ENCODE measurements at regions not wholly inside any gene's neighbourhood (a gene's known extent, or its start where the extent isn't known, plus 50 kb on each side); places are given as distances from the start of the nearest gene placed in this dataset.

DNA sequence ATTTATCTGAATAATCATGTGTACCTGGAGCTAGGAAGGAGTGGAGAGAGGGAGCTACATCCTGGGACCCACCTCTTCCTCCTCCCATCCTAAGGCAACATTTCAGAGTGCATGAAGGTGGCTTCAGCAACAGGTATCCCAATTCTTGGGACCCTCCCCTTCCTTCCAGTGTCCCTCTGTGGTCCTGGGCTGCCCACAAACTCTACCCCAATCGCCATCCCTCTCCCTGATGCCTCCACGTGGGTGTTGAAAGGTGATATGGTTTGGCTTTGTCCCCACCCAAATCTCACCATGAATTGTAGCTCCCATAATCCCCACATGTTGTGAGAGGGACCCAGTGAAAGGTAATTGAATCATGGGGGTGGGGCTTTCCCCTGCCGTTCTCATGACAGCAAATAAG, 121.4 kb downstream of the MED10 start:
- TF ChIP-seq, protein P1, sequence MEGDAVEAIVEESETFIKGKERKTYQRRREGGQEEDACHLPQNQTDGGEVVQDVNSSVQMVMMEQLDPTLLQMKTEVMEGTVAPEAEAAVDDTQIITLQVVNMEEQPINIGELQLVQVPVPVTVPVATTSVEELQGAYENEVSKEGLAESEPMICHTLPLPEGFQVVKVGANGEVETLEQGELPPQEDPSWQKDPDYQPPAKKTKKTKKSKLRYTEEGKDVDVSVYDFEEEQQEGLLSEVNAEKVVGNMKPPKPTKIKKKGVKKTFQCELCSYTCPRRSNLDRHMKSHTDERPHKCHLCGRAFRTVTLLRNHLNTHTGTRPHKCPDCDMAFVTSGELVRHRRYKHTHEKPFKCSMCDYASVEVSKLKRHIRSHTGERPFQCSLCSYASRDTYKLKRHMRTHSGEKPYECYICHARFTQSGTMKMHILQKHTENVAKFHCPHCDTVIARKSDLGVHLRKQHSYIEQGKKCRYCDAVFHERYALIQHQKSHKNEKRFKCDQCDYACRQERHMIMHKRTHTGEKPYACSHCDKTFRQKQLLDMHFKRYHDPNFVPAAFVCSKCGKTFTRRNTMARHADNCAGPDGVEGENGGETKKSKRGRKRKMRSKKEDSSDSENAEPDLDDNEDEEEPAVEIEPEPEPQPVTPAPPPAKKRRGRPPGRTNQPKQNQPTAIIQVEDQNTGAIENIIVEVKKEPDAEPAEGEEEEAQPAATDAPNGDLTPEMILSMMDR (IDR thresholded peaks at IDR 0.05), result no peak
- TF ChIP-seq POLR2A (IDR thresholded peaks at IDR 0.05), result no peak
